ENCODE measurements at regions not wholly inside any gene's neighbourhood (a gene's known extent, or its start where the extent isn't known, plus 50 kb on each side); places are given as distances from the start of the nearest gene placed in this dataset.

DNA sequence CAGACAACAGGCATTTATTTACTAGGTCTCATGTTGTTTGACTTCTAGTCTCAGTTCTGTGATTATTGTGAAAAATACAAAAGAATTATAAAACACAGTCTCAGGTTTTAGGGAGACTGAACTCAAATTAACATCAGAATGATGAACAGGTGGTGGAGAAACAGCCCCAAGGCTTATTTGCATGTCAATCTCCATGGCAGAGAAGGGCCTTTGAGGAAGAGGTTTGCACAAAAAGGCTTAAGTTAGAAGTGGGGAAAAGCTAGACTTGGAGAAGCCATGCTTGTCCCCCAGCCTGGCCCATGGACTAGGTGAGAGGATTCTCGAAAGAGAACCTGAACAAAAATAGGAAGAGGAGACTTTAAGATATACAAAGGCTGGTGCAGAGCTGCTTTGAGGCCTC is 183.3 kb downstream of the EDN1 start:
- H3K9me3 ChIP-seq (ENCODE audit: low read length): no peaks in the 10 kb centered on the region
- no peaks in the 10 kb centered on the region for H3F3A ChIP-seq (ENCODE audit: insufficient read depth, low read length, poor library complexity, severe bottlenecking)
- H3K4me3 ChIP-seq (ENCODE audit: low read length): no peak overlapping the region
- H2AFZ ChIP-seq (ENCODE audit: low read depth, low read length): no peak overlapping the region
- no peaks in the 10 kb centered on the region for H4K20me1 ChIP-seq (ENCODE audit: insufficient read depth)
- H3K9ac ChIP-seq (ENCODE audit: low read length): no peak overlapping the region
- peaks cover 3% of the 10 kb centered on the region for H3K27me3 ChIP-seq (ENCODE audit: insufficient read depth, low read depth, low read length)
- H3K27ac ChIP-seq (ENCODE audit: low read length): no peak overlapping the region
- no peaks in the 10 kb centered on the region for H3K79me2 ChIP-seq (replicated peaks; ENCODE audit: insufficient read depth, low read length)
- no peak for TF ChIP-seq TAF1 (IDR thresholded peaks at IDR 0.05; ENCODE audit: low read depth)
- no peak for TF ChIP-seq RAD21 (conservative IDR thresholded peaks at IDR 0.05)
- TF ChIP-seq, protein P1, sequence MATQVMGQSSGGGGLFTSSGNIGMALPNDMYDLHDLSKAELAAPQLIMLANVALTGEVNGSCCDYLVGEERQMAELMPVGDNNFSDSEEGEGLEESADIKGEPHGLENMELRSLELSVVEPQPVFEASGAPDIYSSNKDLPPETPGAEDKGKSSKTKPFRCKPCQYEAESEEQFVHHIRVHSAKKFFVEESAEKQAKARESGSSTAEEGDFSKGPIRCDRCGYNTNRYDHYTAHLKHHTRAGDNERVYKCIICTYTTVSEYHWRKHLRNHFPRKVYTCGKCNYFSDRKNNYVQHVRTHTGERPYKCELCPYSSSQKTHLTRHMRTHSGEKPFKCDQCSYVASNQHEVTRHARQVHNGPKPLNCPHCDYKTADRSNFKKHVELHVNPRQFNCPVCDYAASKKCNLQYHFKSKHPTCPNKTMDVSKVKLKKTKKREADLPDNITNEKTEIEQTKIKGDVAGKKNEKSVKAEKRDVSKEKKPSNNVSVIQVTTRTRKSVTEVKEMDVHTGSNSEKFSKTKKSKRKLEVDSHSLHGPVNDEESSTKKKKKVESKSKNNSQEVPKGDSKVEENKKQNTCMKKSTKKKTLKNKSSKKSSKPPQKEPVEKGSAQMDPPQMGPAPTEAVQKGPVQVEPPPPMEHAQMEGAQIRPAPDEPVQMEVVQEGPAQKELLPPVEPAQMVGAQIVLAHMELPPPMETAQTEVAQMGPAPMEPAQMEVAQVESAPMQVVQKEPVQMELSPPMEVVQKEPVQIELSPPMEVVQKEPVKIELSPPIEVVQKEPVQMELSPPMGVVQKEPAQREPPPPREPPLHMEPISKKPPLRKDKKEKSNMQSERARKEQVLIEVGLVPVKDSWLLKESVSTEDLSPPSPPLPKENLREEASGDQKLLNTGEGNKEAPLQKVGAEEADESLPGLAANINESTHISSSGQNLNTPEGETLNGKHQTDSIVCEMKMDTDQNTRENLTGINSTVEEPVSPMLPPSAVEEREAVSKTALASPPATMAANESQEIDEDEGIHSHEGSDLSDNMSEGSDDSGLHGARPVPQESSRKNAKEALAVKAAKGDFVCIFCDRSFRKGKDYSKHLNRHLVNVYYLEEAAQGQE (IDR thresholded peaks at IDR 0.05; ENCODE audit: borderline replicate concordance): no peak
- TF ChIP-seq MXI1 (conservative IDR thresholded peaks at IDR 0.05; ENCODE audit: poor library complexity, severe bottlenecking): no peak
- H3K4me2 ChIP-seq (ENCODE audit: low read length): no peak overlapping the region
- H3K9me2 ChIP-seq (ENCODE audit: insufficient read depth, low read length): no peaks in the 10 kb centered on the region
- no peaks in the 10 kb centered on the region for H3K36me3 ChIP-seq (ENCODE audit: insufficient read depth, low read length)

DNA sequence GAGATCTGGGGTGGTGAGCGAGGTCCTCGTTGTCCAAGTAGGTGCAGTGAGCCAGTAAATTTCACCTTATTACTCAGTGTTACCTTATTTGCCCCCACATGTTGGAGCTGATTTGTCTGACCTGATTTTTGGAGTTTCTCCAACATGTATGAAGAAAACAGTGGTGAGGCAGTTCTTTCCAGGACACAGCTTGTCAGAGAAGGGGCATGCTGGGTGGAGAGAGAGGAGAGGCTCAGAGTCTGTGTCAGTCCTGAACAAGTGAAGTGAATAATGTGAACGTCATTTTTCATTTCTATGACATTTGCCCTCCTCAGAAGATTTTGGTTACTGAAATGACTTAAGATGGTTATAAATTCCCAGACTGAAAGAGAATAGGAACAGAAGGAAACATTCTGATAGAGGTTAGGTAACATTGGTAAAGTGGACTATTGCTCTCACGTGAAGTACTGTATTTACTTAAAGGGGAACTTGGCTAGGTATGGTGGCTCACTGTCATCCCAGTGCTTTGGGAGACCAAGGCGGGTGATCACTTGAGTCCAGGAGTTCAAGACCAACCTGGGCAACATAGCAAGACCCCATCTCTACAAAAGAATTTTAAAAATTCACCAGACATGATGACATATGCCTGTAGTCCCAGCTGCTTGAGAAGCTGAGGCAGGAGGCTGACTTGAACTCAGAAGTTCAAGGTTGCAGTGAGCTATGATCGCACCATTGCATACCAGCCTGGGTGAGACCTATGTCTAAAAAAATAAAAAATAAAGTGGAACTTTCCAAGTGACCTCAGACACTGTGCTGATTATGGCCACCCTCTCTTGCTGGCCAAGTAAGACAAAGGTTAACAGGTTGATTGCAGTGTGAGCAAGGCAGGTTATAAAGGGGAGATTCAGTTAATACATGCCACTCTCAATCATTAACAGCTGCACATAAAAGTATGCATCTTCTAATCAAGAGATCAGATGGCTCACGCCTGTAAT is 184.3 kb downstream of the EDN1 start:
- no peak overlapping the region for H3K4me3 ChIP-seq (ENCODE audit: low read length)
- no peaks in the 10 kb centered on the region for H3K9me2 ChIP-seq (ENCODE audit: insufficient read depth, low read length)
- H3K27ac ChIP-seq (ENCODE audit: low read length): no peak overlapping the region
- H3K9ac ChIP-seq (ENCODE audit: low read length): no peak overlapping the region
- H3K4me2 ChIP-seq (ENCODE audit: low read length): no peak overlapping the region
- no peaks in the 10 kb centered on the region for H3K36me3 ChIP-seq (ENCODE audit: insufficient read depth, low read length)
- H3K9me3 ChIP-seq (ENCODE audit: low read length): no peaks in the 10 kb centered on the region
- H3K27me3 ChIP-seq (ENCODE audit: insufficient read depth, low read depth, low read length): peaks cover 3% of the 10 kb centered on the region
- TF ChIP-seq, protein P1 (IDR thresholded peaks at IDR 0.05; ENCODE audit: borderline replicate concordance): no peak
- TF ChIP-seq EZH2 (IDR thresholded peaks at IDR 0.05; ENCODE audit: borderline replicate concordance, insufficient read depth, low read length, poor library complexity, severe bottlenecking): no peak
- no peak for TF ChIP-seq MXI1 (conservative IDR thresholded peaks at IDR 0.05; ENCODE audit: poor library complexity, severe bottlenecking)
- no peak for TF ChIP-seq SMC3 (conservative IDR thresholded peaks at IDR 0.05; ENCODE audit: poor library complexity)
- no peak for TF ChIP-seq POLR2AphosphoS5 (IDR thresholded peaks at IDR 0.05)
- H3F3A ChIP-seq (ENCODE audit: insufficient read depth, low read length, poor library complexity, severe bottlenecking): no peaks in the 10 kb centered on the region
- no peaks in the 10 kb centered on the region for H4K20me1 ChIP-seq (ENCODE audit: insufficient read depth)
- no peak overlapping the region for H2AFZ ChIP-seq (ENCODE audit: low read depth, low read length)
- no peaks in the 10 kb centered on the region for H3K79me2 ChIP-seq (replicated peaks; ENCODE audit: insufficient read depth, low read length)
